PC-9 (cell line): ENCODE measurements at regions not wholly inside any gene's neighbourhood (a gene's known extent, or its start where the extent isn't known, plus 50 kb on each side); places are given as distances from the start of the nearest gene placed in this dataset.

Experiments used
- BruUV-seq: library from RNA; stranded (reverse); fragments of 400-500 nt; replicated peaks from 2 replicates; lab custom pipeline; 2021; lab: Mats Ljungman, UMichigan
- CTCF ChIA-PET: fragments of 300-600 bp; sonication (Branson Sonifier 250); formaldehyde crosslinking; loops from one replicate; lab custom pipeline; 2022; ENCODE audit warnings: antibody characterized with exemption; lab: Charles Lee
- POLR2A ChIA-PET: fragments of 300-600 bp; sonication (Branson Sonifier 250); formaldehyde crosslinking; loops from one replicate; lab custom pipeline; 2022; ENCODE audit warnings: antibody characterized with exemption; ENCODE audit not compliant: unreplicated experiment; lab: Charles Lee
- DNase-seq, 2 experiments: peaks; one replicate each; pipeline versions ENCODE4 v3.0.0 to v3.0.0-alpha.2; 2015 to 2022; ENCODE audit warnings: mixed read lengths in 1 of 2
- H2AFZ ChIP-seq: fragments of 200-600 bp; sonication (generic); 2 replicates; pipeline ENCODE4 v1.8.1; 2017; ENCODE audit warnings: antibody characterized with exemption
- H3F3A ChIP-seq: fragments of 200-600 bp; sonication (generic); 2 replicates; pipeline ENCODE4 v1.8.1; 2017; ENCODE audit warnings: antibody characterized with exemption, mild to moderate bottlenecking, low read depth; ENCODE audit not compliant: insufficient read depth
- H3K27ac ChIP-seq: fragments of 200-600 bp; sonication (generic); 2 replicates; pipeline ENCODE4 v1.6.1; 2016; ENCODE audit warnings: mixed run types
- H3K27me3 ChIP-seq: fragments of 200-600 bp; sonication (generic); 2 replicates; pipeline ENCODE4 v1.6.1; 2016; ENCODE audit warnings: low read depth, mixed run types; ENCODE audit not compliant: insufficient read depth
- H3K36me3 ChIP-seq: fragments of 200-600 bp; sonication (generic); 2 replicates; pipeline ENCODE4 v1.6.1; 2016; ENCODE audit warnings: low read depth, mixed run types
- H3K4me1 ChIP-seq: fragments of 200-600 bp; sonication (generic); replicated peaks from 2 replicates; pipeline ENCODE4 v1.6.1; 2016; ENCODE audit warnings: mixed run types; ENCODE audit not compliant: insufficient read depth
- H3K4me2 ChIP-seq: fragments of 200-600 bp; sonication (generic); 2 replicates; pipeline ENCODE4 v1.6.1; 2017; ENCODE audit warnings: mixed run types
- H3K4me3 ChIP-seq: fragments of 200-600 bp; sonication (generic); 2 replicates; pipeline ENCODE4 v1.6.1; 2016; ENCODE audit warnings: mixed run types
- H3K79me2 ChIP-seq: fragments of 200-600 bp; sonication (generic); 2 replicates; pipeline ENCODE4 v1.6.1; 2017; ENCODE audit warnings: low read depth, mixed run types
- H3K9me2 ChIP-seq: fragments of 200-600 bp; sonication (generic); 2 replicates; pipeline ENCODE4 v1.8.1; 2017; ENCODE audit warnings: mild to moderate bottlenecking; ENCODE audit not compliant: insufficient read depth
- H3K9me3 ChIP-seq: fragments of 200-600 bp; sonication (generic); 2 replicates; pipeline ENCODE4 v1.8.1; 2016; ENCODE audit warnings: low read depth; ENCODE audit not compliant: insufficient read depth
- H4K20me1 ChIP-seq: fragments of 200-600 bp; sonication (generic); 2 replicates; pipeline ENCODE4 v1.8.1; 2017; ENCODE audit not compliant: insufficient read depth
- EZH2 ChIP-seq: fragments of 200-600 bp; sonication (generic); IDR thresholded peaks from 2 replicates; pipeline ENCODE4 v1.8.0; 2017; ENCODE audit warnings: antibody characterized with exemption, low read depth
- intact Hi-C: fragments of 100-400 bp; cut with micrococcal nuclease; formaldehyde crosslinking; loops from one replicate; pipeline ENCODE4 v1.10.0; 2022; ENCODE audit not compliant: unreplicated experiment
- TF ChIP-seq, protein P1 (sequence below): fragments of 200-600 bp; sonication (generic); conservative IDR thresholded peaks from 2 replicates; pipeline ENCODE4 v1.6.1; 2017; ENCODE audit warnings: mixed run types, antibody characterized with exemption, mild to moderate bottlenecking, moderate library complexity

DNA sequence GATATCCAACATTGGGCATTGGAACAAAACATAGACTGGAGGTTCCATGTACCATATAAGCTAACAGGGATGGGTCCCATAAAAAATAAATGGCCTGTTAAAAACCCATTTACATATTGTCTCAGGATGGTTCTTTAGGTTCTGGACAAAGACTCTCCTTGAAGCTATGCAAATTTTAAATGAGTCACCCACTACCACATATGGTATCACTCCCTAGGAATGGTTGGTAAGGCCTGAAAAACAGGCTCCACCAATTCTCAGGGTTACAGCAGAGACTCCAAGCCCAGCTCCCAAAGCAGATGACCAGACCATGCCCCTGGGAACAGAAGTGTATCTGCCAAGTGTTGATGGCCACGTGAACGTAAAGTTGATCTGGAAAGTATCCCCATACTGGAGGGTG, 190.7 kb upstream of the SPHKAP start:
- H2AFZ ChIP-seq: no peak overlapping the region

DNA sequence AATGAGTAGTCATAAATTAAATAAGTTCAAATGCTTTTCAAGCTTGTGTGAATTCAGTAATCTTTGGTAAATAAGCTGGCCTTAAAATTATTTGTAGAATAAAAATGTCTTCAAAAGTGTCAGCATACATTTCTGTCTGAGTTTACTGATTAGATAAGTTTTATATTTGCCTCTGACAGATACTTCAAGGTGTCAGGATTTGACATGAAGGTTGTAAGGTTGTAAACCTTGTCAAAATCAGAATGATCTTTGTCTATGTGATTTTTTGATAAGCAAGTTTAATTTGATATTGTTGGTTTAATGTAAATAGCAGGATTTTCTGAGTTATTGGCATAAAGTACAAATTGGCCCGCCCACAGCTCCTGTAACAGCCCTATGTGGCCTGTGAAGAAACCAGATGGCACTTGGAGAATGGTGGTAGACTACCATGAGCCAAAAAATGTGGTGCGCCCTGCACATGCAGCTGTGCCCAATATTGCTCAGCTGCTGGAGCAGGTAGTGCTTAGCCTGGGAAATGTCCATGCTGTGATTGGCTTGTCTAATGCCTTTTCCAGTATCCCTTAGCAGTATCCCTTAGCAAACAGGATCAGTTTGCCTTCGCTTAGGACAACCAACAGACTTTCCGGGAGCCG, 188.0 kb upstream of the SPHKAP start:
- ChIA-PET POLR2A (no interaction called here), CTCF (no interaction called here)
- no peak for DNase-seq
- no peaks in the 10 kb centered on the region for H4K20me1 ChIP-seq
- H3K4me1 ChIP-seq: no peaks in the 10 kb centered on the region
- H3F3A ChIP-seq: no peaks in the 10 kb centered on the region
- intact Hi-C loops: no loop called here
- H3K9me3 ChIP-seq: no peaks in the 10 kb centered on the region
- H2AFZ ChIP-seq: no peak overlapping the region
- H3K27me3 ChIP-seq: no peaks in the 10 kb centered on the region
- no peak overlapping the region for H3K4me2 ChIP-seq
- no peaks in the 10 kb centered on the region for H3K36me3 ChIP-seq
- TF ChIP-seq, protein P1, sequence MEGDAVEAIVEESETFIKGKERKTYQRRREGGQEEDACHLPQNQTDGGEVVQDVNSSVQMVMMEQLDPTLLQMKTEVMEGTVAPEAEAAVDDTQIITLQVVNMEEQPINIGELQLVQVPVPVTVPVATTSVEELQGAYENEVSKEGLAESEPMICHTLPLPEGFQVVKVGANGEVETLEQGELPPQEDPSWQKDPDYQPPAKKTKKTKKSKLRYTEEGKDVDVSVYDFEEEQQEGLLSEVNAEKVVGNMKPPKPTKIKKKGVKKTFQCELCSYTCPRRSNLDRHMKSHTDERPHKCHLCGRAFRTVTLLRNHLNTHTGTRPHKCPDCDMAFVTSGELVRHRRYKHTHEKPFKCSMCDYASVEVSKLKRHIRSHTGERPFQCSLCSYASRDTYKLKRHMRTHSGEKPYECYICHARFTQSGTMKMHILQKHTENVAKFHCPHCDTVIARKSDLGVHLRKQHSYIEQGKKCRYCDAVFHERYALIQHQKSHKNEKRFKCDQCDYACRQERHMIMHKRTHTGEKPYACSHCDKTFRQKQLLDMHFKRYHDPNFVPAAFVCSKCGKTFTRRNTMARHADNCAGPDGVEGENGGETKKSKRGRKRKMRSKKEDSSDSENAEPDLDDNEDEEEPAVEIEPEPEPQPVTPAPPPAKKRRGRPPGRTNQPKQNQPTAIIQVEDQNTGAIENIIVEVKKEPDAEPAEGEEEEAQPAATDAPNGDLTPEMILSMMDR: no peak
- H3K27ac ChIP-seq: no peak overlapping the region
- H3K79me2 ChIP-seq: no peaks in the 10 kb centered on the region
- H3K9me2 ChIP-seq: no peaks in the 10 kb centered on the region
- BruUV-seq: no TSS peak
- no peak overlapping the region for H3K4me3 ChIP-seq

More for the DNA sequence above, 190.7 kb upstream of the SPHKAP start:
- Histone ChIP-seq H3K27me3 (no peaks in the 10 kb centered on the region), H3K79me2 (no peaks in the 10 kb centered on the region), H3K4me1 (no peaks in the 10 kb centered on the region), H3K36me3 (no peaks in the 10 kb centered on the region), H3K9me2 (no peaks in the 10 kb centered on the region), H3F3A (no peaks in the 10 kb centered on the region), H3K4me3 (no peak overlapping the region), H4K20me1 (no peaks in the 10 kb centered on the region), H3K4me2 (no peak overlapping the region), H3K27ac (no peak overlapping the region), H3K9me3 (no peaks in the 10 kb centered on the region)
- TF ChIP-seq, protein P1: no peak
- no peak for TF ChIP-seq EZH2
- intact Hi-C loops: no loop called here
- no TSS peak for BruUV-seq
- no peak for DNase-seq
- ChIA-PET CTCF (no interaction called here), POLR2A (no interaction called here)

DNA sequence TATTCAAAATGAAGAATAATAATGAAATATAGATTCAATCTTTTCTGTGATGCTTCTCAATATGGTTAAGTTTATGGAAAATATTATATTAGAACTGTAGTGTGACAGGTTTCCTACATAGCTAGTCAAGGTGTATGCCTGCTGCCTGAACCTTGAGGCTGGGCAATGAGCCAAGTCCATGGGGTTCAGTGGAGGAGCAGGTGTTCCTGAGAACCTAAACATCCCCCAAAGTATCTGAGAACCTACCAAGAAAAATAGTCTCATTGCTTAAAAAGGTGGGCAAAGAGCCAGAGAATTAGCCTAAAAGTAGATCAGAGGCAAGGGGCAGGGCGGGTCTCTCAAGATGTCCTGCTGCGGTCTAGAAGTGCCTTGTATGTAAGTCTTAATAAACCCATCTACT, 185.9 kb upstream of the SPHKAP start:
- no TSS peak for BruUV-seq
- CTCF ChIA-PET: no interaction called here

More for the DNA sequence above, 185.9 kb upstream of the SPHKAP start:
- Histone ChIP-seq H3K36me3 (no peaks in the 10 kb centered on the region), H2AFZ (no peak overlapping the region), H3K9me2 (no peaks in the 10 kb centered on the region), H3K9me3 (no peaks in the 10 kb centered on the region), H3F3A (no peaks in the 10 kb centered on the region), H3K4me3 (no peak overlapping the region), H3K27ac (no peak overlapping the region), H3K27me3 (no peaks in the 10 kb centered on the region), H3K79me2 (no peaks in the 10 kb centered on the region), H4K20me1 (no peaks in the 10 kb centered on the region), H3K4me2 (no peak overlapping the region), H3K4me1 (no peaks in the 10 kb centered on the region)
- TF ChIP-seq, protein P1: no peak
- intact Hi-C loops: no loop called here
- POLR2A ChIA-PET: no interaction called here
- DNase-seq: no peak
